Muscle of leg (tissue), 3 donors: ENCODE measurements at regions not wholly inside any gene's neighbourhood (a gene's known extent, or its start where the extent isn't known, plus 50 kb on each side); places are given as distances from the start of the nearest gene placed in this dataset.

Experiments used
- DNase-seq: peaks from one replicate; pipeline ENCODE4 v3.0.0; 2013
- H3K27ac ChIP-seq: one replicate; pipeline ENCODE4 v1.5.1; 2013; ENCODE audit warnings: mild to moderate bottlenecking, low read length, control low read depth
- H3K27me3 ChIP-seq: one replicate; pipeline ENCODE4 v1.6.1; 2013; ENCODE audit warnings: low read length; ENCODE audit not compliant: control insufficient read depth, insufficient read depth
- H3K36me3 ChIP-seq: one replicate; pipeline ENCODE4 v1.6.1; 2013; ENCODE audit warnings: low read length; ENCODE audit not compliant: control insufficient read depth, insufficient read depth
- H3K4me1 ChIP-seq: one replicate; pipeline ENCODE4 v1.6.1; 2013; ENCODE audit warnings: low read length; ENCODE audit not compliant: control insufficient read depth, insufficient read depth
- H3K4me3 ChIP-seq: one replicate; pipeline ENCODE4 v1.5.1; 2013; ENCODE audit warnings: low read length, control low read depth
- H3K9me3 ChIP-seq: replicated peaks from 2 replicates; pipeline ENCODE4 v1.6.1; 2013; ENCODE audit warnings: low read depth, low read length; ENCODE audit not compliant: control insufficient read depth
- WGBS: methylation state at CpG from one replicate; pipeline ENCODE4 v1.1.5; 2013; ENCODE audit warnings: missing lambda C conversion rate; ENCODE audit not compliant: insufficient coverage; 5-methylcytosine and 5-hydroxymethylcytosine counted together

- 90% methylated on average over 3 of the region's 5 CpGs for WGBS
- no peaks in the 10 kb centered on the region for H3K27me3 ChIP-seq
- no peak overlapping the region for H3K4me3 ChIP-seq
- H3K36me3 ChIP-seq, result no peaks in the 10 kb centered on the region
- no peaks in the 10 kb centered on the region for H3K9me3 ChIP-seq
- H3K27ac ChIP-seq, result no peak overlapping the region
- DNase-seq, result no peak
- H3K4me1 ChIP-seq, result no peaks in the 10 kb centered on the region
Observed at GRCh38 chr4:31949045-31949444, 1228.9 kb downstream of the PCDH7 start.

DNA sequence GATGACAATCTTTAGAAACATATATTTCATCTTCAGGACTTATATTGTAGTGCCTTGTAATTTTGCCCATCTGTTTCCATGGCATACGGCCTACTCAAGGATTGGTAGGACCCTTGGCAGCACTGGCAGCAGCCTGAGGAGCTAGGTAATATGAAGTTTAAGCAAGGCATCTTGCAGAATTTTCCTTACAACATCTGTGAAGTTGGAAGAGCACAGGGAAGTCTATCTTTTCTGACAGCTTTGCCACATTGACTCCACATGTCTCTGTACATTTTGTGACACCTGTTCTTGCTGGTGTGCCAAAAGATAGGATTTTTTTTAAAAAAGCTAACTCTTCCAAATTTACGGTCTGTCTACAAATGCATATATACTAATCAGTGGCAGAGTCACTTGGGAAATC is 1235.2 kb downstream of the PCDH7 start:
- no peak for DNase-seq
- Histone ChIP-seq H3K27me3 (no peaks in the 10 kb centered on the region), H3K4me3 (no peak overlapping the region), H3K9me3 (no peaks in the 10 kb centered on the region), H3K4me1 (no peaks in the 10 kb centered on the region), H3K36me3 (no peaks in the 10 kb centered on the region), H3K27ac (no peak overlapping the region)
- no CpG with 5 or more reads among the region's 2 CpGs for WGBS

- DNase-seq, result no peak
- Histone ChIP-seq H3K9me3 (no peaks in the 10 kb centered on the region), H3K27ac (no peak overlapping the region), H3K27me3 (no peaks in the 10 kb centered on the region), H3K4me3 (no peak overlapping the region), H3K4me1 (no peaks in the 10 kb centered on the region), H3K36me3 (no peaks in the 10 kb centered on the region)
Observed at GRCh38 chr4:31959972-31960371, 1239.8 kb downstream of the PCDH7 start.

- 20% methylated on average over 1 of the region's 3 CpGs for WGBS
Observed at GRCh38 chr4:31964685-31965084, 1244.5 kb downstream of the PCDH7 start.

GRCh38 chr4:31968842-31969241 is 1248.7 kb downstream of the PCDH7 start:
- H3K4me1 ChIP-seq, result no peaks in the 10 kb centered on the region

More at GRCh38 chr4:31964685-31965084, 1244.5 kb downstream of the PCDH7 start:
- no peak for DNase-seq
- no peaks in the 10 kb centered on the region for H3K27me3 ChIP-seq
- no peak overlapping the region for H3K4me3 ChIP-seq
- H3K9me3 ChIP-seq, result no peaks in the 10 kb centered on the region
- no peaks in the 10 kb centered on the region for H3K4me1 ChIP-seq
- H3K27ac ChIP-seq, result no peak overlapping the region
- H3K36me3 ChIP-seq, result no peaks in the 10 kb centered on the region

GRCh38 chr4:31974490-31975002 is 1254.4 kb downstream of the PCDH7 start:
- H3K36me3 ChIP-seq, result no peaks in the 10 kb centered on the region
- H3K27me3 ChIP-seq, result no peaks in the 10 kb centered on the region
- H3K4me3 ChIP-seq, result no peak overlapping the region
- WGBS, result 71% methylated on average over 1 of the region's 2 CpGs
- no peak overlapping the region for H3K27ac ChIP-seq
- H3K9me3 ChIP-seq, result no peaks in the 10 kb centered on the region
- DNase-seq, result no peak
- H3K4me1 ChIP-seq, result no peaks in the 10 kb centered on the region

More at GRCh38 chr4:31968842-31969241, 1248.7 kb downstream of the PCDH7 start:
- no CpG with 5 or more reads among the region's 2 CpGs for WGBS
- H3K27ac ChIP-seq, result no peak overlapping the region
- no peaks in the 10 kb centered on the region for H3K9me3 ChIP-seq
- no peak for DNase-seq
- no peak overlapping the region for H3K4me3 ChIP-seq
- H3K36me3 ChIP-seq, result no peaks in the 10 kb centered on the region
- no peaks in the 10 kb centered on the region for H3K27me3 ChIP-seq

GRCh38 chr4:31979988-31980387 is 1259.8 kb downstream of the PCDH7 start:
- no peaks in the 10 kb centered on the region for H3K9me3 ChIP-seq
- DNase-seq, result no peak
- no peak overlapping the region for H3K27ac ChIP-seq
- no peak overlapping the region for H3K4me3 ChIP-seq
- 67% methylated on average over 1 of the region's 2 CpGs for WGBS
- H3K4me1 ChIP-seq, result no peaks in the 10 kb centered on the region
- no peaks in the 10 kb centered on the region for H3K36me3 ChIP-seq
- no peaks in the 10 kb centered on the region for H3K27me3 ChIP-seq

- WGBS, result no CpG with 5 or more reads among the region's 1 CpG
- Histone ChIP-seq H3K9me3 (no peaks in the 10 kb centered on the region), H3K27ac (no peak overlapping the region), H3K36me3 (no peaks in the 10 kb centered on the region), H3K4me3 (no peak overlapping the region), H3K27me3 (no peaks in the 10 kb centered on the region), H3K4me1 (no peaks in the 10 kb centered on the region)
- DNase-seq, result no peak
Observed at GRCh38 chr4:31983246-31983645, 1263.1 kb downstream of the PCDH7 start.

DNA sequence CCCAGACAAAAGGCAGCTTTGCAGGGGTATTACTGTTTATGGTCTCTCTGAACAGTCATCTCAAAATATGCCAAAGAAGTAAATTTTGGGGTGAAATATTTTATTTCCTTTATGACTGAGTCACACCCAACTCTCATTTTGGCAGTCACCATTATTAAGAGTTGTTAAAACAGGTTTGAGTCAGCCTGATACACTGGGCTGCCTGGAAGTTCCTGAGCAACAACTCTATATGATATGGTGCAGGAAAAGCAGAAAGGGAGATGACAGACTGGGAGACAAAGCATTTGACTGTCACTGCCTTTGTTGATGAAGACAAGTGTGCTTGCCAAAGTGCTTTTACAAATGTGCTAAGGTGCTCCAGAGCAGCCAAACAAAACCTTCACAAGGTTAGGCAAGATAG is 1263.5 kb downstream of the PCDH7 start:
- Histone ChIP-seq H3K9me3 (no peaks in the 10 kb centered on the region), H3K27ac (no peak overlapping the region), H3K4me3 (no peak overlapping the region), H3K4me1 (no peaks in the 10 kb centered on the region), H3K36me3 (no peaks in the 10 kb centered on the region), H3K27me3 (no peaks in the 10 kb centered on the region)
- DNase-seq, result no peak

- H3K36me3 ChIP-seq, result no peaks in the 10 kb centered on the region
- H3K9me3 ChIP-seq, result peaks cover 3% of the 10 kb centered on the region
- WGBS, result no CpG with 5 or more reads among the region's 2 CpGs
- H3K27ac ChIP-seq, result no peak overlapping the region
- no peaks in the 10 kb centered on the region for H3K27me3 ChIP-seq
- DNase-seq, result no peak
- no peaks in the 10 kb centered on the region for H3K4me1 ChIP-seq
- H3K4me3 ChIP-seq, result no peak overlapping the region
Observed at GRCh38 chr4:31984872-31985271, 1264.7 kb downstream of the PCDH7 start.
